SK-N-SH (cell line): ENCODE measurements at regions not wholly inside any gene's neighbourhood (a gene's known extent, or its start where the extent isn't known, plus 50 kb on each side); places are given as distances from the start of the nearest gene placed in this dataset.

Experiments
- CTCF ChIA-PET: fragments of 300-600, 350-600 bp; formaldehyde crosslinking; extraction: SDS; loops from one replicate; lab custom pipeline; 2021; lab: Yijun Ruan, JAX
- POLR2A ChIA-PET: fragments of 350-600 bp; sonication (Branson Sonifier 250); formaldehyde crosslinking; extraction: SDS; loops from one replicate; lab custom pipeline; 2020; ENCODE audit warnings: antibody characterized with exemption, inconsistent platforms; lab: Yijun Ruan, JAX
- DNase-seq: peaks from one replicate; pipeline ENCODE4 v3.0.0; 2012
- H2AFZ ChIP-seq: fragments of 200-600 bp; sonication (generic); 2 replicates; pipeline ENCODE4 v1.8.1; 2016; ENCODE audit warnings: antibody characterized with exemption, mild to moderate bottlenecking, low read depth
- H3F3A ChIP-seq: fragments of 200-600 bp; sonication (generic); replicated peaks from 2 replicates; pipeline ENCODE3; 2016; ENCODE audit warnings: antibody characterized with exemption, mild to moderate bottlenecking; ENCODE audit not compliant: insufficient read depth
- H3K27ac ChIP-seq, 2 experiments: fragments of 200-500 bp in 1 of 2; fragments of 200-600 bp in 1 of 2; sonication (Bioruptor generic) in 1 of 2; sonication (generic), shearing (Covaris generic) in 1 of 2; 2 replicates each; pipeline versions ENCODE4 v1.5.1 to v1.6.1; 2014 to 2016; ENCODE audit warnings: low read depth in 2 of 2, inconsistent platforms in 1 of 2, low read length in 1 of 2, mild to moderate bottlenecking in 1 of 2, mixed read lengths in 1 of 2
- H3K27me3 ChIP-seq: fragments of 200-600 bp; sonication (generic), shearing (Covaris generic); 2 replicates; pipeline ENCODE4 v1.6.1; 2016; ENCODE audit warnings: mixed run types; ENCODE audit not compliant: insufficient read depth
- H3K36me3 ChIP-seq, 2 experiments: fragments of 200-500 bp in 1 of 2; fragments of 200-600 bp in 1 of 2; sonication (Bioruptor generic) in 1 of 2; sonication (generic) in 1 of 2; replicated peaks in 1 of 2; 2 replicates each; pipeline versions ENCODE3 to v1.5.1; 2014 to 2016; ENCODE audit warnings: low read length in 1 of 2, mild to moderate bottlenecking in 1 of 2; ENCODE audit not compliant: insufficient read depth in 2 of 2, control insufficient read depth in 1 of 2
- H3K4me1 ChIP-seq, 2 experiments: fragments of 200-500 bp in 1 of 2; fragments of 200-600 bp in 1 of 2; sonication (Bioruptor generic) in 1 of 2; sonication (generic), shearing (Covaris generic) in 1 of 2; 2 replicates each; pipeline versions ENCODE4 v1.5.1 to v1.6.1; 2014 to 2016; ENCODE audit warnings: low read depth in 1 of 2, low read length in 1 of 2, mixed run types in 1 of 2; ENCODE audit not compliant: insufficient read depth in 2 of 2, control insufficient read depth in 1 of 2
- H3K4me2 ChIP-seq: fragments of 200-600 bp; sonication (generic), shearing (Covaris generic); 2 replicates; pipeline ENCODE4 v1.6.1; 2017; ENCODE audit warnings: mixed run types
- H3K4me3 ChIP-seq, 2 experiments: fragments of 200-500 bp in 1 of 2; fragments of 200-600 bp in 1 of 2; sonication (Bioruptor generic) in 1 of 2; sonication (generic), shearing (Covaris generic) in 1 of 2; 2 replicates each; pipeline versions ENCODE4 v1.5.1 to v1.8.1; 2014 to 2016; ENCODE audit warnings: low read depth in 2 of 2, inconsistent platforms in 1 of 2, low read length in 1 of 2, mild to moderate bottlenecking in 1 of 2, mixed read lengths in 1 of 2, moderate library complexity in 1 of 2
- H3K79me2 ChIP-seq: fragments of 200-600 bp; sonication (generic); 2 replicates; pipeline ENCODE4 v1.8.1; 2017; ENCODE audit warnings: mild to moderate bottlenecking; ENCODE audit not compliant: insufficient read depth
- H3K9ac ChIP-seq: fragments of 200-600 bp; sonication (generic); 2 replicates; pipeline ENCODE4 v1.6.1; 2017; ENCODE audit warnings: mixed run types
- H3K9me2 ChIP-seq: fragments of 200-600 bp; sonication (generic); 2 replicates; pipeline ENCODE4 v1.6.1; 2017; ENCODE audit warnings: mixed run types
- H3K9me3 ChIP-seq: fragments of 200-600 bp; sonication (generic); 2 replicates; pipeline ENCODE4 v1.6.1; 2017; ENCODE audit warnings: mixed run types, mild to moderate bottlenecking, moderate library complexity
- H4K20me1 ChIP-seq: fragments of 200-600 bp; sonication (generic); 2 replicates; pipeline ENCODE4 v1.6.1; 2017; ENCODE audit warnings: mild to moderate bottlenecking, mixed run types; ENCODE audit not compliant: insufficient read depth
- CTCF ChIP-seq: fragments of 200-600 bp; sonication (generic); IDR thresholded peaks from 2 replicates; pipeline ENCODE4 v1.6.1; 2017; ENCODE audit warnings: antibody characterized with exemption, mild to moderate bottlenecking, moderate library complexity
- FOSL2 ChIP-seq: IDR thresholded peaks from 2 replicates; pipeline ENCODE4 v1.4.0; 2012; ENCODE audit warnings: low read depth, mild to moderate bottlenecking, moderate library complexity, borderline replicate concordance
- GABPA ChIP-seq: IDR thresholded peaks from 2 replicates; pipeline ENCODE4 v1.4.0; 2012; ENCODE audit warnings: low read depth, mild to moderate bottlenecking
- JUND ChIP-seq: IDR thresholded peaks from 2 replicates; pipeline ENCODE4 v1.4.0; 2012
- MXI1 ChIP-seq: IDR thresholded peaks from 2 replicates; pipeline ENCODE4 v1.6.1; 2012; ENCODE audit warnings: mild to moderate bottlenecking, low read depth, low read length, improper control_type of control experiment
- NRF1 ChIP-seq: IDR thresholded peaks from 2 replicates; pipeline ENCODE4 v1.6.1; 2012; ENCODE audit warnings: low read depth, mild to moderate bottlenecking, low read length
- SMC3 ChIP-seq: IDR thresholded peaks from 2 replicates; pipeline ENCODE4 v1.6.1; 2012; ENCODE audit warnings: low read depth, low read length, improper control_type of control experiment
- TCF12 ChIP-seq: IDR thresholded peaks from 2 replicates; pipeline ENCODE4 v1.4.0; 2012
- TEAD4 ChIP-seq: IDR thresholded peaks from 2 replicates; pipeline ENCODE4 v1.4.0; 2012; ENCODE audit warnings: mild to moderate bottlenecking, borderline replicate concordance; ENCODE audit not compliant: insufficient read depth
- USF1 ChIP-seq: IDR thresholded peaks from 2 replicates; pipeline ENCODE4 v1.4.0; 2012; ENCODE audit warnings: low read depth, borderline replicate concordance
- WGBS: methylation state at CpG from one replicate; pipeline ENCODE4 v1.1.6; 2017; ENCODE audit warnings: low lambda C conversion rate; 5-methylcytosine and 5-hydroxymethylcytosine counted together

- Histone ChIP-seq H3K27ac (no peak overlapping the region), H3K27me3 (no peaks in the 10 kb centered on the region), H3K36me3 (no peaks in the 10 kb centered on the region), H3K9ac (no peak overlapping the region), H3K9me3 (no peaks in the 10 kb centered on the region), H3K79me2 (no peaks in the 10 kb centered on the region), H3K4me2 (no peak overlapping the region), H3K4me1 (peaks cover 0 to 4% of the 10 kb centered on the region in 2 experiments; a peak in 1 of 4 replicates), H2AFZ (no peak overlapping the region), H3F3A (no peaks in the 10 kb centered on the region), H3K4me3 (no peak overlapping the region), H4K20me1 (no peaks in the 10 kb centered on the region), H3K9me2 (no peaks in the 10 kb centered on the region)
- WGBS: 42% methylated on average over 4 of the region's 5 CpGs
- no peak for DNase-seq
- ChIA-PET POLR2A (no interaction called here), CTCF (interaction anchor here (0.9 kb wide), 1 partner anchor 48 kb away, joined by 3 read pairs; no protein-coding TSS in a partner anchor)
- TF ChIP-seq JUND (no peak), FOSL2 (no peak), GABPA (no peak), USF1 (no peak), NRF1 (no peak)
These were observed 503.2 kb upstream of the CAMK1G start for GRCh38 chr1:209080170-209080781.

- Histone ChIP-seq H3K9ac (no peak overlapping the region), H3K4me2 (no peak overlapping the region), H3K27ac (no peak overlapping the region), H3K4me3 (no peak overlapping the region), H4K20me1 (no peaks in the 10 kb centered on the region), H3F3A (no peaks in the 10 kb centered on the region), H3K36me3 (peaks cover 0 to 4% of the 10 kb centered on the region in 2 experiments), H3K79me2 (no peaks in the 10 kb centered on the region), H3K4me1 (no peaks in the 10 kb centered on the region), H3K9me3 (no peaks in the 10 kb centered on the region; the same call in 1 of the 2 replicates), H2AFZ (no peak overlapping the region), H3K27me3 (no peaks in the 10 kb centered on the region), H3K9me2 (no peaks in the 10 kb centered on the region)
- ChIA-PET CTCF (no interaction called here), POLR2A (no interaction called here)
- DNase-seq: no peak
- TF ChIP-seq MXI1 (no peak), TCF12 (no peak)
- WGBS: 79% methylated on average over 6 of the region's 6 CpGs
These were observed 496.9 kb upstream of the CAMK1G start for GRCh38 chr1:209086486-209087192.

GRCh38 chr1:209094384-209094783 is 489.1 kb upstream of the CAMK1G start:
- peak overlapping the region in 1 of 2 experiments; percentile 92; a peak in 1 of 4 replicates for H3K27ac ChIP-seq
- H3K4me3 ChIP-seq: no peak overlapping the region
- H3F3A ChIP-seq: peaks cover 15% of the 10 kb centered on the region
- H3K27me3 ChIP-seq: no peaks in the 10 kb centered on the region
- H2AFZ ChIP-seq: no peak overlapping the region
- TF ChIP-seq FOSL2 (no peak), SMC3 (no peak), CTCF (peak; percentile 25; the same call in 1 of the 2 replicates), MXI1 (no peak), TEAD4 (no peak)
- DNase-seq: no peak
- H3K9me3 ChIP-seq: no peaks in the 10 kb centered on the region; the same call in 1 of the 2 replicates
- no peak overlapping the region for H3K4me2 ChIP-seq
- ChIA-PET POLR2A (no interaction called here), CTCF (no interaction called here)
- no peaks in the 10 kb centered on the region for H3K79me2 ChIP-seq
- peaks cover 0 to 4% of the 10 kb centered on the region in 2 experiments for H3K36me3 ChIP-seq
- peaks cover 7% of the 10 kb centered on the region in 2 experiments for H3K4me1 ChIP-seq
- H3K9ac ChIP-seq: no peak overlapping the region
- no peaks in the 10 kb centered on the region for H4K20me1 ChIP-seq
- no peaks in the 10 kb centered on the region for H3K9me2 ChIP-seq
